ENCODE measurements at regions not wholly inside any gene's neighbourhood (a gene's known extent, or its start where the extent isn't known, plus 50 kb on each side); places are given as distances from the start of the nearest gene placed in this dataset.
A peak's percentile ranks its signal among the peaks of the same experiment; 100 is the strongest.

GRCh38 chr11:115632061-115632460 lies 127.8 kb upstream of the CADM1 start:
- Histone ChIP-seq H2AFZ (ENCODE audit: low read length) (no peak overlapping the region), H3K4me1 (ENCODE audit: insufficient read depth, low read length) (peaks cover 16% of the 10 kb centered on the region), H3K9me3 (ENCODE audit: low read length) (no peaks in the 10 kb centered on the region), H4K20me1 (ENCODE audit: insufficient read depth, low read length) (no peaks in the 10 kb centered on the region), H3K79me2 (ENCODE audit: insufficient read depth, low read length) (no peaks in the 10 kb centered on the region), H3K4me3 (replicated peaks in 1 of 3; ENCODE audit: insufficient read depth in 1 of 3, low read depth in 2 of 3, low read length in 3 of 3) (no peak overlapping the region), H3K36me3 (replicated peaks in 1 of 2; ENCODE audit: control insufficient read depth in 1 of 2, insufficient read depth in 2 of 2, low read length in 2 of 2) (no peaks in the 10 kb centered on the region), H3K27ac (ENCODE audit: extremely low read length, insufficient read depth, low read length) (no peak overlapping the region), H3K9ac (ENCODE audit: insufficient read depth, low read depth, low read length) (no peak overlapping the region), H3K4me2 (ENCODE audit: low read depth, low read length) (no peak overlapping the region), H3K27me3 (ENCODE audit: control insufficient read depth in 1 of 2, insufficient read depth in 2 of 2, low read length in 2 of 2) (peaks cover 0 to 4% of the 10 kb centered on the region in 2 experiments; a peak in 2 of 5 replicates)
- WGBS (ENCODE audit: low lambda C conversion rate): 24% methylated on average over 2 of the region's 2 CpGs
- ChIA-PET CTCF (ENCODE audit: low intra/inter-chr PET ratio, low total read pairs) (no interaction called here), POLR2A (no interaction called here)
- no TSS peak for BruUV-seq (replicated peaks)
- DNase-seq (ENCODE audit: low spot score): no peak
- no peak for FAIRE-seq
- intact Hi-C loops (cut with micrococcal nuclease; ENCODE audit: unreplicated experiment): no loop called here
- no peak for ATAC-seq
- TF ChIP-seq REPIN1 (CRISPR knock-in tag; IDR thresholded peaks at IDR 0.05; ENCODE audit: borderline replicate concordance, low read depth) (no peak), REST (IDR thresholded peaks at IDR 0.05; ENCODE audit: borderline replicate concordance in 1 of 2, low read depth in 1 of 2, low read length in 2 of 2) (peak in 1 of 2 experiments; percentile 52; a peak in 1 of 4 replicates)
- in situ Hi-C loops (cut with HindIII; ENCODE audit: extremely low pct_ligation_motif_present, low pct_unique_long_range_greater_than_20kb): no loop called here

- H3K9me3 ChIP-seq (ENCODE audit: low read length): no peaks in the 10 kb centered on the region
- intact Hi-C loops (cut with micrococcal nuclease; ENCODE audit: unreplicated experiment): no loop called here
- CTCF ChIA-PET (ENCODE audit: low intra/inter-chr PET ratio, low total read pairs): no interaction called here
- TF ChIP-seq ZBTB33 (CRISPR knock-in tag; IDR thresholded peaks at IDR 0.05) (no peak), GATAD1 (CRISPR knock-in tag; IDR thresholded peaks at IDR 0.05) (no peak), GLI4 (CRISPR knock-in tag; IDR thresholded peaks at IDR 0.05; ENCODE audit: borderline replicate concordance) (no peak), KLF12 (CRISPR knock-in tag; IDR thresholded peaks at IDR 0.05; ENCODE audit: borderline replicate concordance) (no peak), ZNF343 (CRISPR knock-in tag; IDR thresholded peaks at IDR 0.05) (no peak), ZNF704 (CRISPR knock-in tag; IDR thresholded peaks at IDR 0.05; ENCODE audit: borderline replicate concordance) (no peak), ZKSCAN1 (IDR thresholded peaks at IDR 0.05; ENCODE audit: low read length) (no peak), ZNF501 (CRISPR knock-in tag; IDR thresholded peaks at IDR 0.05) (no peak), KLF16 (CRISPR knock-in tag; IDR thresholded peaks at IDR 0.05) (no peak), RELA (CRISPR knock-in tag; IDR thresholded peaks at IDR 0.05) (no peak)
Measured at GRCh38 chr11:115631609-115632008, 127.4 kb upstream of the CADM1 start.

More at GRCh38 chr11:115631609-115632008, 127.4 kb upstream of the CADM1 start:
- in situ Hi-C loops (cut with HindIII; ENCODE audit: extremely low pct_ligation_motif_present, low pct_unique_long_range_greater_than_20kb): no loop called here
- H4K20me1 ChIP-seq (ENCODE audit: insufficient read depth, low read length): no peaks in the 10 kb centered on the region
- H2AFZ ChIP-seq (ENCODE audit: low read length): no peak overlapping the region
- DNase-seq (ENCODE audit: low spot score): peak; percentile 24
- ATAC-seq: peak; percentile 57
- no TSS peak for BruUV-seq (replicated peaks)
- no peak overlapping the region for H3K4me2 ChIP-seq (ENCODE audit: low read depth, low read length)
- H3K79me2 ChIP-seq (ENCODE audit: insufficient read depth, low read length): no peaks in the 10 kb centered on the region
- H3K36me3 ChIP-seq (replicated peaks in 1 of 2; ENCODE audit: control insufficient read depth in 1 of 2, insufficient read depth in 2 of 2, low read length in 2 of 2): no peaks in the 10 kb centered on the region
- peaks cover 16% of the 10 kb centered on the region for H3K4me1 ChIP-seq (ENCODE audit: insufficient read depth, low read length)
- POLR2A ChIA-PET: no interaction called here
- H3K9ac ChIP-seq (ENCODE audit: insufficient read depth, low read depth, low read length): no peak overlapping the region
- H3K27ac ChIP-seq (ENCODE audit: extremely low read length, insufficient read depth, low read length): no peak overlapping the region
- no peak for FAIRE-seq
- WGBS (ENCODE audit: low lambda C conversion rate): 0% methylated on average over 3 of the region's 4 CpGs
- no peak overlapping the region for H3K4me3 ChIP-seq (replicated peaks in 1 of 3; ENCODE audit: insufficient read depth in 1 of 3, low read depth in 2 of 3, low read length in 3 of 3)
- H3K27me3 ChIP-seq (ENCODE audit: control insufficient read depth in 1 of 2, insufficient read depth in 2 of 2, low read length in 2 of 2): peaks cover 0 to 4% of the 10 kb centered on the region in 2 experiments; a peak in 2 of 5 replicates

Data from HepG2 (cell line).